Ishikawa (cell line): ENCODE measurements at regions not wholly inside any gene's neighbourhood (a gene's known extent, or its start where the extent isn't known, plus 50 kb on each side); places are given as distances from the start of the nearest gene placed in this dataset.

ENCODE experiments used
- CEBPB ChIP-seq: IDR thresholded peaks from 2 replicates; pipeline ENCODE4 v1.6.1; 2012
- CREB1 ChIP-seq: IDR thresholded peaks from 2 replicates; pipeline ENCODE4 v1.6.1; 2012; ENCODE audit warnings: low read depth
- NFIC ChIP-seq: IDR thresholded peaks from 2 replicates; pipeline ENCODE4 v1.6.1; 2012
- RAD21 ChIP-seq: IDR thresholded peaks from 2 replicates; pipeline ENCODE4 v1.6.1; 2012; ENCODE audit warnings: low read depth
- TF ChIP-seq, protein P1 (sequence below): IDR thresholded peaks from 2 replicates; pipeline ENCODE4 v1.6.1; 2012
- TF ChIP-seq, protein P2 (sequence below): IDR thresholded peaks from 2 replicates; pipeline ENCODE4 v1.6.1; 2012; ENCODE audit warnings: low read depth, mild to moderate bottlenecking

DNA sequence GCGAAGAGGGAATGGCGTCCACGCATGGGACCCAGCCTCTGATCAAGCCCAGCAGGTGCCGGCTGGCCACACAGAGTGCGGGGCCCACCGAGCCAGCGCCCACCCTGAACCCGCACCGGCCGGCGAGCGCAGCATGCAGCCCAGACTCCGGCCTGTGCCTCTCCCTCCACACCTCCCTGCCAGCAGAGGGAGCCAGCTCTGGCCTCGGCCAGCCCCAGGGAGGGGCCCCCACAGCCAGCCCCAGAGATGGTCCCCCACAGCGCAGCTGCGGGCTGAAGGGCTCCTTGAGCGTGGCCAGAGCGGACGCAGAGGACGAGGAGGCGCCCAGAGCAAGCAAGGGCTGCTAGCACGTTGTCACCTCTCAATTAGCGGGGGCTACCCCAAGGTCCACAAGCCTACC, 904.5 kb downstream of the SLITRK6 start:
- no peak for TF ChIP-seq CREB1
- TF ChIP-seq CEBPB: no peak
- TF ChIP-seq, protein P1, sequence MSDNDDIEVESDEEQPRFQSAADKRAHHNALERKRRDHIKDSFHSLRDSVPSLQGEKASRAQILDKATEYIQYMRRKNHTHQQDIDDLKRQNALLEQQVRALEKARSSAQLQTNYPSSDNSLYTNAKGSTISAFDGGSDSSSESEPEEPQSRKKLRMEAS: no peak
- TF ChIP-seq NFIC: no peak
- TF ChIP-seq RAD21: no peak
- TF ChIP-seq, protein P2, sequence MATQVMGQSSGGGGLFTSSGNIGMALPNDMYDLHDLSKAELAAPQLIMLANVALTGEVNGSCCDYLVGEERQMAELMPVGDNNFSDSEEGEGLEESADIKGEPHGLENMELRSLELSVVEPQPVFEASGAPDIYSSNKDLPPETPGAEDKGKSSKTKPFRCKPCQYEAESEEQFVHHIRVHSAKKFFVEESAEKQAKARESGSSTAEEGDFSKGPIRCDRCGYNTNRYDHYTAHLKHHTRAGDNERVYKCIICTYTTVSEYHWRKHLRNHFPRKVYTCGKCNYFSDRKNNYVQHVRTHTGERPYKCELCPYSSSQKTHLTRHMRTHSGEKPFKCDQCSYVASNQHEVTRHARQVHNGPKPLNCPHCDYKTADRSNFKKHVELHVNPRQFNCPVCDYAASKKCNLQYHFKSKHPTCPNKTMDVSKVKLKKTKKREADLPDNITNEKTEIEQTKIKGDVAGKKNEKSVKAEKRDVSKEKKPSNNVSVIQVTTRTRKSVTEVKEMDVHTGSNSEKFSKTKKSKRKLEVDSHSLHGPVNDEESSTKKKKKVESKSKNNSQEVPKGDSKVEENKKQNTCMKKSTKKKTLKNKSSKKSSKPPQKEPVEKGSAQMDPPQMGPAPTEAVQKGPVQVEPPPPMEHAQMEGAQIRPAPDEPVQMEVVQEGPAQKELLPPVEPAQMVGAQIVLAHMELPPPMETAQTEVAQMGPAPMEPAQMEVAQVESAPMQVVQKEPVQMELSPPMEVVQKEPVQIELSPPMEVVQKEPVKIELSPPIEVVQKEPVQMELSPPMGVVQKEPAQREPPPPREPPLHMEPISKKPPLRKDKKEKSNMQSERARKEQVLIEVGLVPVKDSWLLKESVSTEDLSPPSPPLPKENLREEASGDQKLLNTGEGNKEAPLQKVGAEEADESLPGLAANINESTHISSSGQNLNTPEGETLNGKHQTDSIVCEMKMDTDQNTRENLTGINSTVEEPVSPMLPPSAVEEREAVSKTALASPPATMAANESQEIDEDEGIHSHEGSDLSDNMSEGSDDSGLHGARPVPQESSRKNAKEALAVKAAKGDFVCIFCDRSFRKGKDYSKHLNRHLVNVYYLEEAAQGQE: no peak
